SK-N-SH treated with all-trans-retinoic acid at 6 μM for 48 hours (cell line): ENCODE measurements at regions not wholly inside any gene's neighbourhood (a gene's known extent, or its start where the extent isn't known, plus 50 kb on each side); places are given as distances from the start of the nearest gene placed in this dataset.

Experiments used
- ATAC-seq: fragments of 200-7000 bp; cut with Tn5 transposase; 3 replicates; pipeline ENCODE4 v1.9.1; 2020; ENCODE audit warnings: mild to moderate bottlenecking, moderate library complexity
- ARNTL ChIP-seq: fragments of 450-650 bp; formaldehyde crosslinking; IDR thresholded peaks from 2 replicates; pipeline ENCODE4 v1.5.0; 2020; ENCODE audit warnings: low read depth, mild to moderate bottlenecking, moderate library complexity, borderline replicate concordance
- BACH2 ChIP-seq: fragments of 250-450 bp; sonication (Bioruptor Pico); IDR thresholded peaks from 2 replicates; pipeline ENCODE4 v1.9.0; 2021; ENCODE audit warnings: mild to moderate bottlenecking, borderline replicate concordance
- CSDC2 ChIP-seq: fragments of 250-450 bp; sonication (Bioruptor Pico); IDR thresholded peaks from 2 replicates; pipeline ENCODE4 v1.5.0; 2020; ENCODE audit warnings: mild to moderate bottlenecking, moderate library complexity
- ESRRG ChIP-seq: fragments of 250-450 bp; sonication (Bioruptor Pico); IDR thresholded peaks from 2 replicates; pipeline ENCODE4 v1.6.1; 2021; ENCODE audit warnings: mild to moderate bottlenecking
- ISL1 ChIP-seq: fragments of 250-450 bp; sonication (Bioruptor Pico); IDR thresholded peaks from 2 replicates; pipeline ENCODE4 v2.1.2; 2022; ENCODE audit warnings: mild to moderate bottlenecking, moderate library complexity
- OSR1 ChIP-seq: fragments of 250-450 bp; sonication (Bioruptor Pico); IDR thresholded peaks from 2 replicates; pipeline ENCODE4 v1.8.0; 2022; ENCODE audit warnings: moderate library complexity, mild to moderate bottlenecking, inconsistent platforms
- PPARA ChIP-seq: fragments of 250-450 bp; sonication (Bioruptor Pico); IDR thresholded peaks from 2 replicates; pipeline ENCODE4 v1.5.0; 2020; ENCODE audit warnings: mild to moderate bottlenecking, borderline replicate concordance
- RARB ChIP-seq: fragments of 250-450 bp; sonication (Bioruptor Pico); IDR thresholded peaks from 2 replicates; pipeline ENCODE4 v1.8.0; 2021; ENCODE audit warnings: mild to moderate bottlenecking, moderate library complexity
- SNAI2 ChIP-seq: fragments of 250-450 bp; sonication (Bioruptor Pico); IDR thresholded peaks from 2 replicates; pipeline ENCODE4 v1.5.0; 2020; ENCODE audit warnings: mild to moderate bottlenecking, moderate library complexity
- TCF4 ChIP-seq: fragments of 250-450 bp; sonication (Bioruptor Pico); IDR thresholded peaks from 2 replicates; pipeline ENCODE4 v1.8.0; 2021; ENCODE audit warnings: mild to moderate bottlenecking, moderate library complexity, borderline replicate concordance
- TOX ChIP-seq: fragments of 250-450 bp; sonication (Bioruptor Pico); IDR thresholded peaks from 2 replicates; pipeline ENCODE4 v1.8.0; 2021; ENCODE audit warnings: mild to moderate bottlenecking, moderate library complexity, borderline replicate concordance
- ZC3H10 ChIP-seq: fragments of 250-450 bp; sonication (Bioruptor Pico); IDR thresholded peaks from 2 replicates; pipeline ENCODE4 v1.5.1; 2021; ENCODE audit warnings: mild to moderate bottlenecking, moderate library complexity
- ZFP3 ChIP-seq: fragments of 250-450 bp; sonication (Bioruptor Pico); IDR thresholded peaks from 2 replicates; pipeline ENCODE4 v1.5.0; 2020; ENCODE audit warnings: mild to moderate bottlenecking, moderate library complexity
- ZFP30 ChIP-seq: fragments of 450-650 bp; formaldehyde crosslinking; IDR thresholded peaks from 2 replicates; pipeline ENCODE4 v1.5.0; 2022; ENCODE audit warnings: mild to moderate bottlenecking, moderate library complexity
- ZNF70 ChIP-seq: fragments of 450-650 bp; formaldehyde crosslinking; IDR thresholded peaks from 2 replicates; pipeline ENCODE4 v1.5.0; 2020; ENCODE audit warnings: mild to moderate bottlenecking, moderate library complexity
- ZNF8 ChIP-seq: fragments of 450-650 bp; formaldehyde crosslinking; IDR thresholded peaks from 2 replicates; pipeline ENCODE4 v1.5.0; 2020; ENCODE audit warnings: mild to moderate bottlenecking, moderate library complexity
- TF ChIP-seq, protein P1 (sequence below): fragments of 250-450 bp; sonication (Bioruptor Pico); IDR thresholded peaks from 2 replicates; pipeline ENCODE4 v1.8.0; 2021; ENCODE audit warnings: low read depth, mild to moderate bottlenecking, moderate library complexity, borderline replicate concordance
- TF ChIP-seq, protein P2 (sequence below): fragments of 250-450 bp; sonication (Bioruptor Pico); IDR thresholded peaks from 2 replicates; pipeline ENCODE4 v1.5.1; 2020; ENCODE audit warnings: low read depth, mild to moderate bottlenecking, moderate library complexity
- TF ChIP-seq, protein P3 (sequence below): fragments of 250-450 bp; sonication (Bioruptor Pico); IDR thresholded peaks from 2 replicates; pipeline ENCODE4 v1.8.0; 2020; ENCODE audit warnings: mild to moderate bottlenecking, moderate library complexity, borderline replicate concordance
- TF ChIP-seq, protein P4 (sequence below): fragments of 250-450 bp; sonication (Bioruptor Pico); IDR thresholded peaks from 2 replicates; pipeline ENCODE4 v1.5.0; 2020; ENCODE audit warnings: mild to moderate bottlenecking, moderate library complexity
- TF ChIP-seq, protein P5 (sequence below): fragments of 250-450 bp; sonication (Bioruptor Pico); IDR thresholded peaks from 2 replicates; pipeline ENCODE4 v1.5.1; 2021; ENCODE audit warnings: mild to moderate bottlenecking, moderate library complexity

DNA sequence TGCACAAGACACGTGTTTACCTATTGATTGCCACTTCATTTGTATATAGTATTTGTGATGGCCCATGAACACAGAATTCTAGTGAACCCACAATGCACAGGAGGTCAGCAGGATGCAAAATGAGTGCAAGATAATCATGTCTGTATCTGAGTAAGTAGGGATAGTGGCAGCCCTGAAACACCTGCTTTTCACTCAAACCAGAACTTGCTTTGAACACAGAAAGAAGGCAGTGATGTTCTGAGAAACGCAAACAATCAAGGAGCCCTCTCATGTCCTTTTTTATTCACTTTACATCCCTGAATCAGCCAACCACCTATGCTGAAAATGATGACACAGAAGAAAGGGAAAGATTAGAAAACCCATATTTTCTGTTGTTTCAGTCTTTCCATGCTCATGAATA lies 170.4 kb upstream of the AVPR1A start:
- no peak for ATAC-seq
- no peak for TF ChIP-seq ISL1
- TF ChIP-seq ESRRG (CRISPR knock-in tag) = no peak
- TF ChIP-seq ZFP3 = no peak
- no peak for TF ChIP-seq TCF4
- TF ChIP-seq ZFP30 (CRISPR knock-in tag) = no peak

DNA sequence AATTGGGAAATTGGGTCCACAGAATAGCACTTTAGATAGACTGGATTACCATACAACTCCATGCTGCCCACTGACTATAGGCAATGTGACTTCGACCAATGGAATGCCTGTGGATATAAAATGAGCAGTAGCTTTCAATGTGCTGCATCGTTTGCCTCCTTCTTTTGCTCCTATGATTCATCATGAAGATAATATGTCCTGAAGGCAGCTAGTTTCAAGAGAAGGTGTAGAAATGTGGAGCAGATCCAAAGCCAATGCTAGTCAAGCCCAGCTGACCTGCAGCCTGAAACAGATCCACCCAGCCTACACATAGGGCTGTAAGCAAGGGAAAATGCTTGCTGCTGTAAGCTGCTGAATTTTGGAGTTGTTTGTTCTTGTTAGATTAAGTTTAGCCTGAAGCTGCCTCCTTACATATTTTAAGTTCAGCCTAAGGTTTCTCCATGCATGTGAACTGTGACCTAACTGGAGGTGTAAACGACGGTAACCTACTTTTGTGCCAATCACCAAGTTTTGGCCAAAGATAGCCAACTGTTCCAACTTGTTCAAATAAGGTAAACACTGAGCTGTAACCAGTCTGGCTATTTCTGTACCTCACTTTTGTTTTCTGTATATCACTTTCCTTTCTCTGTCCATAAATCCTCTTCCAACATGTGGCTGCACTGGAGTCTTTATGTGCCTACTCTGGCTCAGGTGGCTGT lies 169.1 kb upstream of the AVPR1A start:
- no peak for TF ChIP-seq TCF4
- no peak for TF ChIP-seq ARNTL (CRISPR knock-in tag)
- TF ChIP-seq, protein P1, sequence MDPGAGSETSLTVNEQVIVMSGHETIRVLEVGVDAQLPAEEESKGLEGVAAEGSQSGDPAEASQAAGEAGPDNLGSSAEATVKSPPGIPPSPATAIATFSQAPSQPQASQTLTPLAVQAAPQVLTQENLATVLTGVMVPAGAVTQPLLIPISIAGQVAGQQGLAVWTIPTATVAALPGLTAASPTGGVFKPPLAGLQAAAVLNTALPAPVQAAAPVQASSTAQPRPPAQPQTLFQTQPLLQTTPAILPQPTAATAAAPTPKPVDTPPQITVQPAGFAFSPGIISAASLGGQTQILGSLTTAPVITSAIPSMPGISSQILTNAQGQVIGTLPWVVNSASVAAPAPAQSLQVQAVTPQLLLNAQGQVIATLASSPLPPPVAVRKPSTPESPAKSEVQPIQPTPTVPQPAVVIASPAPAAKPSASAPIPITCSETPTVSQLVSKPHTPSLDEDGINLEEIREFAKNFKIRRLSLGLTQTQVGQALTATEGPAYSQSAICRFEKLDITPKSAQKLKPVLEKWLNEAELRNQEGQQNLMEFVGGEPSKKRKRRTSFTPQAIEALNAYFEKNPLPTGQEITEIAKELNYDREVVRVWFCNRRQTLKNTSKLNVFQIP (CRISPR knock-in tag) = no peak
- TF ChIP-seq ZFP30 (CRISPR knock-in tag) = no peak
- TF ChIP-seq PPARA = no peak
- no peak for TF ChIP-seq TOX (CRISPR knock-in tag)
- TF ChIP-seq ZC3H10 (CRISPR knock-in tag) = no peak
- TF ChIP-seq OSR1 (CRISPR knock-in tag) = no peak
- TF ChIP-seq, protein P2, sequence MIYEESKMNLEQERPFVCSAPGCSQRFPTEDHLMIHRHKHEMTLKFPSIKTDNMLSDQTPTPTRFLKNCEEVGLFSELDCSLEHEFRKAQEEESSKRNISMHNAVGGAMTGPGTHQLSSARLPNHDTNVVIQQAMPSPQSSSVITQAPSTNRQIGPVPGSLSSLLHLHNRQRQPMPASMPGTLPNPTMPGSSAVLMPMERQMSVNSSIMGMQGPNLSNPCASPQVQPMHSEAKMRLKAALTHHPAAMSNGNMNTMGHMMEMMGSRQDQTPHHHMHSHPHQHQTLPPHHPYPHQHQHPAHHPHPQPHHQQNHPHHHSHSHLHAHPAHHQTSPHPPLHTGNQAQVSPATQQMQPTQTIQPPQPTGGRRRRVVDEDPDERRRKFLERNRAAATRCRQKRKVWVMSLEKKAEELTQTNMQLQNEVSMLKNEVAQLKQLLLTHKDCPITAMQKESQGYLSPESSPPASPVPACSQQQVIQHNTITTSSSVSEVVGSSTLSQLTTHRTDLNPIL (CRISPR knock-in tag) = no peak
- TF ChIP-seq ZNF8 (CRISPR knock-in tag) = no peak
- no peak for TF ChIP-seq BACH2 (CRISPR knock-in tag)
- no peak for TF ChIP-seq ESRRG (CRISPR knock-in tag)
- no peak for TF ChIP-seq RARB (CRISPR knock-in tag)
- no peak for TF ChIP-seq ZNF70
- no peak for TF ChIP-seq SNAI2 (CRISPR knock-in tag)
- TF ChIP-seq, protein P3, sequence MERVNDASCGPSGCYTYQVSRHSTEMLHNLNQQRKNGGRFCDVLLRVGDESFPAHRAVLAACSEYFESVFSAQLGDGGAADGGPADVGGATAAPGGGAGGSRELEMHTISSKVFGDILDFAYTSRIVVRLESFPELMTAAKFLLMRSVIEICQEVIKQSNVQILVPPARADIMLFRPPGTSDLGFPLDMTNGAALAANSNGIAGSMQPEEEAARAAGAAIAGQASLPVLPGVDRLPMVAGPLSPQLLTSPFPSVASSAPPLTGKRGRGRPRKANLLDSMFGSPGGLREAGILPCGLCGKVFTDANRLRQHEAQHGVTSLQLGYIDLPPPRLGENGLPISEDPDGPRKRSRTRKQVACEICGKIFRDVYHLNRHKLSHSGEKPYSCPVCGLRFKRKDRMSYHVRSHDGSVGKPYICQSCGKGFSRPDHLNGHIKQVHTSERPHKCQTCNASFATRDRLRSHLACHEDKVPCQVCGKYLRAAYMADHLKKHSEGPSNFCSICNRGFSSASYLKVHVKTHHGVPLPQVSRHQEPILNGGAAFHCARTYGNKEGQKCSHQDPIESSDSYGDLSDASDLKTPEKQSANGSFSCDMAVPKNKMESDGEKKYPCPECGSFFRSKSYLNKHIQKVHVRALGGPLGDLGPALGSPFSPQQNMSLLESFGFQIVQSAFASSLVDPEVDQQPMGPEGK (CRISPR knock-in tag) = no peak
- TF ChIP-seq, protein P4, sequence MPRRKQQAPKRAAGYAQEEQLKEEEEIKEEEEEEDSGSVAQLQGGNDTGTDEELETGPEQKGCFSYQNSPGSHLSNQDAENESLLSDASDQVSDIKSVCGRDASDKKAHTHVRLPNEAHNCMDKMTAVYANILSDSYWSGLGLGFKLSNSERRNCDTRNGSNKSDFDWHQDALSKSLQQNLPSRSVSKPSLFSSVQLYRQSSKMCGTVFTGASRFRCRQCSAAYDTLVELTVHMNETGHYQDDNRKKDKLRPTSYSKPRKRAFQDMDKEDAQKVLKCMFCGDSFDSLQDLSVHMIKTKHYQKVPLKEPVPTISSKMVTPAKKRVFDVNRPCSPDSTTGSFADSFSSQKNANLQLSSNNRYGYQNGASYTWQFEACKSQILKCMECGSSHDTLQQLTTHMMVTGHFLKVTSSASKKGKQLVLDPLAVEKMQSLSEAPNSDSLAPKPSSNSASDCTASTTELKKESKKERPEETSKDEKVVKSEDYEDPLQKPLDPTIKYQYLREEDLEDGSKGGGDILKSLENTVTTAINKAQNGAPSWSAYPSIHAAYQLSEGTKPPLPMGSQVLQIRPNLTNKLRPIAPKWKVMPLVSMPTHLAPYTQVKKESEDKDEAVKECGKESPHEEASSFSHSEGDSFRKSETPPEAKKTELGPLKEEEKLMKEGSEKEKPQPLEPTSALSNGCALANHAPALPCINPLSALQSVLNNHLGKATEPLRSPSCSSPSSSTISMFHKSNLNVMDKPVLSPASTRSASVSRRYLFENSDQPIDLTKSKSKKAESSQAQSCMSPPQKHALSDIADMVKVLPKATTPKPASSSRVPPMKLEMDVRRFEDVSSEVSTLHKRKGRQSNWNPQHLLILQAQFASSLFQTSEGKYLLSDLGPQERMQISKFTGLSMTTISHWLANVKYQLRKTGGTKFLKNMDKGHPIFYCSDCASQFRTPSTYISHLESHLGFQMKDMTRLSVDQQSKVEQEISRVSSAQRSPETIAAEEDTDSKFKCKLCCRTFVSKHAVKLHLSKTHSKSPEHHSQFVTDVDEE (CRISPR knock-in tag) = no peak
- no peak for TF ChIP-seq ZFP3
- TF ChIP-seq ISL1 = no peak
- TF ChIP-seq CSDC2 (CRISPR knock-in tag) = no peak
- ATAC-seq = no peak

DNA sequence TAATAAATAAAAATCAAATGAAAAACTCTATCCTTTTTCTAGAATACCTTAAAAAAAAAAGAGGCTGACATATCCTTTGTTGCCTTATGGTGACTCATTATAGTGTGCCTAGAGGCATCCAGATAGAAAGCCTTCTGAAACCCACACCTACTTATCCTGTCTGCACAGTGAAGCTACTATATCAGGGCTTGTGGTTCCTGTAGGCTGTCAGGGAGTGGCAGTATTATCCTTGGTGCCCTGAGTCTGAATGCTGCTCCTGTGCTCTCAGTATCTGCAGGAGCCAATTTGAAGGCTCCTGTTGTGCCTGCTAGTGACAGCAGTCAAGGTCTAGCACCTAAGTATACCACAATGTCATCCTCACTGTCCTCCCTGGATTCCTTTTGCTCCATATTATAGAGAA lies 168.4 kb upstream of the AVPR1A start:
- ATAC-seq = no peak
- no peak for TF ChIP-seq SNAI2 (CRISPR knock-in tag)
- TF ChIP-seq, protein P2 (CRISPR knock-in tag) = no peak
- no peak for TF ChIP-seq ZFP3
- TF ChIP-seq BACH2 (CRISPR knock-in tag) = no peak
- TF ChIP-seq ZFP30 (CRISPR knock-in tag) = no peak
- TF ChIP-seq TOX (CRISPR knock-in tag) = no peak
- TF ChIP-seq ESRRG (CRISPR knock-in tag) = no peak
- no peak for TF ChIP-seq CSDC2 (CRISPR knock-in tag)
- TF ChIP-seq, protein P5, sequence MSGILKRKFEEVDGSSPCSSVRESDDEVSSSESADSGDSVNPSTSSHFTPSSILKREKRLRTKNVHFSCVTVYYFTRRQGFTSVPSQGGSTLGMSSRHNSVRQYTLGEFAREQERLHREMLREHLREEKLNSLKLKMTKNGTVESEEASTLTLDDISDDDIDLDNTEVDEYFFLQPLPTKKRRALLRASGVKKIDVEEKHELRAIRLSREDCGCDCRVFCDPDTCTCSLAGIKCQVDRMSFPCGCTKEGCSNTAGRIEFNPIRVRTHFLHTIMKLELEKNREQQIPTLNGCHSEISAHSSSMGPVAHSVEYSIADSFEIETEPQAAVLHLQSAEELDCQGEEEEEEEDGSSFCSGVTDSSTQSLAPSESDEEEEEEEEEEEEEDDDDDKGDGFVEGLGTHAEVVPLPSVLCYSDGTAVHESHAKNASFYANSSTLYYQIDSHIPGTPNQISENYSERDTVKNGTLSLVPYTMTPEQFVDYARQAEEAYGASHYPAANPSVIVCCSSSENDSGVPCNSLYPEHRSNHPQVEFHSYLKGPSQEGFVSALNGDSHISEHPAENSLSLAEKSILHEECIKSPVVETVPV (CRISPR knock-in tag) = no peak
- TF ChIP-seq TCF4 = no peak
- no peak for TF ChIP-seq OSR1 (CRISPR knock-in tag)
